Transverse colon (tissue), 4 donors: ENCODE measurements at regions not wholly inside any gene's neighbourhood (a gene's known extent, or its start where the extent isn't known, plus 50 kb on each side); places are given as distances from the start of the nearest gene placed in this dataset.

Experiments
- DNase-seq: peaks from one replicate; pipeline ENCODE4 v3.0.0-alpha.2; 2019
- H3K27ac ChIP-seq, 4 donors: fragments of 200-600 bp; sonication (generic); 2 replicates each; pipeline ENCODE4 v1.5.1; 2016 to 2018; ENCODE audit warnings: inconsistent platforms in 4 of 4
- H3K27me3 ChIP-seq: fragments of 200-600 bp; sonication (generic); 2 replicates; pipeline ENCODE4 v1.5.1; 2017; ENCODE audit warnings: inconsistent platforms
- H3K36me3 ChIP-seq, 4 donors: fragments of 200-600 bp; sonication (generic); 2 replicates each; pipeline ENCODE4 v1.5.1; 2017 to 2019; ENCODE audit warnings: inconsistent platforms in 4 of 4
- H3K4me1 ChIP-seq, 4 donors: fragments of 200-600 bp; sonication (generic); 2 replicates each; pipeline ENCODE4 v1.5.1; 2017 to 2020; ENCODE audit warnings: inconsistent platforms in 4 of 4
- H3K4me3 ChIP-seq, 4 donors: fragments of 200-600 bp; sonication (generic); 1 replicate in 1 of 4; 2 replicates in 3 of 4; pipeline versions ENCODE4 v1.5.1 to v1.6.1; 2017 to 2019; ENCODE audit warnings: inconsistent platforms in 4 of 4
- H3K9me3 ChIP-seq, 2 donors: fragments of 200-600 bp; sonication (generic); 2 replicates each; pipeline ENCODE4 v1.5.1; 2017 to 2019; ENCODE audit warnings: inconsistent platforms in 2 of 2
- CTCF ChIP-seq, 5 experiments: fragments of 200-600 bp in 3 of 5; fragments of 450-650 bp in 2 of 5; sonication (generic) in 3 of 5; IDR thresholded peaks; 1 replicate in 2 of 5; 2 replicates in 3 of 5; pipeline ENCODE4 v1.5.1; 2016 to 2017; ENCODE audit warnings: antibody characterized with exemption in 5 of 5, inconsistent platforms in 3 of 5, mild to moderate bottlenecking in 2 of 5, moderate library complexity in 1 of 5
- EP300 ChIP-seq: sonication (generic); formaldehyde crosslinking; IDR thresholded peaks from one replicate; pipeline ENCODE4 v1.6.1; 2017; ENCODE audit warnings: antibody characterized with exemption, low read depth
- POLR2A ChIP-seq: fragments of 450-650 bp; IDR thresholded peaks from one replicate; pipeline ENCODE4 v1.6.1; 2016; ENCODE audit warnings: antibody characterized with exemption, mild to moderate bottlenecking, moderate library complexity
- POLR2AphosphoS5 ChIP-seq, 3 donors: sonication (generic); formaldehyde crosslinking; IDR thresholded peaks; one replicate each; pipeline ENCODE4 v1.6.1; 2016; ENCODE audit warnings: antibody characterized with exemption in 3 of 3
- WGBS, 2 donors: methylation state at CpG; one replicate each; pipeline ENCODE4 v1.1.5; 2018; ENCODE audit warnings: low coverage in 1 of 2; 5-methylcytosine and 5-hydroxymethylcytosine counted together
- in situ Hi-C, 4 donors: fragments of 200-750 bp; cut with MboI; loops; one replicate each; pipeline versions ENCODE4 v1.15.0 to v1.15.1; 2017; ENCODE audit warnings: low sequenced_read_pairs in 3 of 4, low pct_ligation_motif_present in 1 of 4, low pct_unique_long_range_greater_than_20kb in 1 of 4
- intact Hi-C: fragments of 100-400 bp; cut with DNase I; formaldehyde crosslinking; loops from one replicate; pipeline ENCODE4 v1.15.1; 2023; ENCODE audit warnings: low total_unique reads

GRCh38 chr16:87218281-87219055 lies 98.7 kb downstream of the C16orf95 start:
- Histone ChIP-seq H3K27me3 (peaks cover 24% of the 10 kb centered on the region), H3K4me1 (no peaks in the 10 kb centered on the region), H3K27ac (no peak overlapping the region), H3K9me3 (no peaks in the 10 kb centered on the region), H3K36me3 (no peaks in the 10 kb centered on the region), H3K4me3 (no peak overlapping the region)
- in situ Hi-C loops, result no loop called here
- intact Hi-C loops, result no loop called here
- 20 to 78% methylated on average over 1 to 9 of the region's 36 CpGs for WGBS, 2 donors
- no peak for TF ChIP-seq EP300
- no peak for TF ChIP-seq POLR2AphosphoS5 (IDR thresholded peaks at IDR 0.05)
- TF ChIP-seq CTCF (IDR thresholded peaks at IDR 0.05), result no peak
- TF ChIP-seq POLR2A, result no peak
- no peak for DNase-seq

GRCh38 chr16:87219287-87219909 lies 97.8 kb downstream of the C16orf95 start:
- Histone ChIP-seq H3K27ac (no peak overlapping the region), H3K9me3 (no peaks in the 10 kb centered on the region), H3K36me3 (no peaks in the 10 kb centered on the region), H3K27me3 (peaks cover 24% of the 10 kb centered on the region), H3K4me1 (no peaks in the 10 kb centered on the region), H3K4me3 (no peak overlapping the region)
- in situ Hi-C loops, result no loop called here
- 79 to 90% methylated on average over 3 to 15 of the region's 15 CpGs for WGBS, 2 donors
- no peak for TF ChIP-seq CTCF (IDR thresholded peaks at IDR 0.05)
- TF ChIP-seq POLR2A, result no peak
- no peak for TF ChIP-seq EP300
- no peak for TF ChIP-seq POLR2AphosphoS5 (IDR thresholded peaks at IDR 0.05)
- intact Hi-C loops, result no loop called here
- no peak for DNase-seq

- H3K9me3 ChIP-seq, result no peaks in the 10 kb centered on the region
- H3K27me3 ChIP-seq, result peaks cover 7% of the 10 kb centered on the region
- intact Hi-C loops (no loop called here), in situ Hi-C loops (no loop called here)
- no peaks in the 10 kb centered on the region for H3K36me3 ChIP-seq
- TF ChIP-seq POLR2A (no peak), POLR2AphosphoS5 (IDR thresholded peaks at IDR 0.05) (no peak), EP300 (no peak), CTCF (IDR thresholded peaks at IDR 0.05) (no peak)
- H3K4me1 ChIP-seq, result no peaks in the 10 kb centered on the region
- no peak overlapping the region for H3K4me3 ChIP-seq
- WGBS, 2 donors, result 69 to 77% methylated on average over 3 of the region's 3 CpGs
- H3K27ac ChIP-seq, result no peak overlapping the region
- DNase-seq, result no peak
These were observed 95.6 kb downstream of the C16orf95 start for GRCh38 chr16:87221633-87222032.

GRCh38 chr16:87222335-87222734 lies 94.9 kb downstream of the C16orf95 start:
- no peak for DNase-seq
- WGBS, 2 donors, result 92 to 100% methylated on average over 1 of the region's 1 CpG
- no peaks in the 10 kb centered on the region for H3K9me3 ChIP-seq
- no peak for TF ChIP-seq POLR2A
- no peak for TF ChIP-seq CTCF (IDR thresholded peaks at IDR 0.05)
- no peak for TF ChIP-seq EP300
- TF ChIP-seq POLR2AphosphoS5 (IDR thresholded peaks at IDR 0.05), result no peak
- in situ Hi-C loops (no loop called here), intact Hi-C loops (no loop called here)
- no peaks in the 10 kb centered on the region for H3K36me3 ChIP-seq
- no peak overlapping the region for H3K4me3 ChIP-seq
- no peaks in the 10 kb centered on the region for H3K4me1 ChIP-seq
- H3K27ac ChIP-seq, result no peak overlapping the region
- no peaks in the 10 kb centered on the region for H3K27me3 ChIP-seq
